Vagina (tissue), 2 donors: ENCODE measurements at regions not wholly inside any gene's neighbourhood (a gene's known extent, or its start where the extent isn't known, plus 50 kb on each side); places are given as distances from the start of the nearest gene placed in this dataset.

Experiments used
- POLR2AphosphoS5 ChIP-seq, 2 donors: sonication (generic); formaldehyde crosslinking; IDR thresholded peaks; one replicate each; pipeline ENCODE4 v1.9.0; 2017; ENCODE audit warnings: antibody characterized with exemption in 2 of 2, mild to moderate bottlenecking in 2 of 2, low read depth in 1 of 2; ENCODE audit not compliant: insufficient read depth in 1 of 2
- TF ChIP-seq, protein P1 (sequence below), 3 experiments: fragments of 450-650 bp in 2 of 3; fragments of 200-600 bp in 1 of 3; sonication (generic) in 1 of 3; IDR thresholded peaks; one replicate each; pipeline ENCODE4 v1.5.1; 2017 to 2019; ENCODE audit warnings: antibody characterized with exemption in 3 of 3, mild to moderate bottlenecking in 2 of 3, moderate library complexity in 2 of 3

DNA sequence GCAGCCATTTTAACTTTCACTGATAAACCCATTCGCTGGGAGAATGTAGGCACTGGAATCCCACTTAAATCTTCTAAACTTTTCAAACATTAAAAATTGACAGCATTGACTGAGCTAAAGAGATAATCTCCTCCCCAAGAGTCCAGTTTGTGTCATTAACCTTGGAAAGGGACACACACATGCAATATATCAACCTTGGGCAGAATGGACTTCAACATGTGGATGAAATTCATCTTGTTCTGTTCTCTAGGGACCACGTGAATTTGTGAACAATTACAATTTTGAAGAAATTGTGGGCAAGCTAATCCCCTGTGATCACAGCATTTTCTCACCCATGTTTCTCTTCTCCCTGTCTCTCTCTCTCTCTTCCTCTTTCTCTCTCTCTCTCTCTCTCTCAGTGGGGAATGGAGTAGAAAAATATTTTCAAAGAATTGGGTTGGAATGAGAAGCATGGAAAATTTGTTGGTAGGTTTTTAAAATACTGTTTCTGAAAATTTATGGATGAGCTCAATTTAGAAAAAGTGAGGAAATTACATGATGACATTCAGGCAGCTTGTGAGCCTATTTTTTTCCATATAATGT lies 553.7 kb downstream of the EBF1 start:
- TF ChIP-seq, protein P1, sequence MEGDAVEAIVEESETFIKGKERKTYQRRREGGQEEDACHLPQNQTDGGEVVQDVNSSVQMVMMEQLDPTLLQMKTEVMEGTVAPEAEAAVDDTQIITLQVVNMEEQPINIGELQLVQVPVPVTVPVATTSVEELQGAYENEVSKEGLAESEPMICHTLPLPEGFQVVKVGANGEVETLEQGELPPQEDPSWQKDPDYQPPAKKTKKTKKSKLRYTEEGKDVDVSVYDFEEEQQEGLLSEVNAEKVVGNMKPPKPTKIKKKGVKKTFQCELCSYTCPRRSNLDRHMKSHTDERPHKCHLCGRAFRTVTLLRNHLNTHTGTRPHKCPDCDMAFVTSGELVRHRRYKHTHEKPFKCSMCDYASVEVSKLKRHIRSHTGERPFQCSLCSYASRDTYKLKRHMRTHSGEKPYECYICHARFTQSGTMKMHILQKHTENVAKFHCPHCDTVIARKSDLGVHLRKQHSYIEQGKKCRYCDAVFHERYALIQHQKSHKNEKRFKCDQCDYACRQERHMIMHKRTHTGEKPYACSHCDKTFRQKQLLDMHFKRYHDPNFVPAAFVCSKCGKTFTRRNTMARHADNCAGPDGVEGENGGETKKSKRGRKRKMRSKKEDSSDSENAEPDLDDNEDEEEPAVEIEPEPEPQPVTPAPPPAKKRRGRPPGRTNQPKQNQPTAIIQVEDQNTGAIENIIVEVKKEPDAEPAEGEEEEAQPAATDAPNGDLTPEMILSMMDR (IDR thresholded peaks at IDR 0.05) = no peak
- TF ChIP-seq POLR2AphosphoS5 (IDR thresholded peaks at IDR 0.05; ENCODE audit: insufficient read depth in 1 of 2, low read depth in 1 of 2) = no peak
